Stomach (tissue), 4 donors: ENCODE measurements at regions not wholly inside any gene's neighbourhood (a gene's known extent, or its start where the extent isn't known, plus 50 kb on each side); places are given as distances from the start of the nearest gene placed in this dataset.

Source experiments
- CTCF ChIP-seq, 7 experiments: fragments of 450-650 bp in 4 of 7; fragments of 200-600 bp in 3 of 7; sonication (generic) in 3 of 7; IDR thresholded peaks; one replicate each; pipeline ENCODE4 v1.5.1; 2016 to 2019; ENCODE audit warnings: antibody characterized with exemption in 7 of 7, control low read depth in 2 of 7, mild to moderate bottlenecking in 1 of 7
- POLR2A ChIP-seq, 4 donors: fragments of 450-650 bp; IDR thresholded peaks; one replicate each; pipeline ENCODE4 v1.6.1; 2016; ENCODE audit warnings: antibody characterized with exemption in 4 of 4, control low read depth in 2 of 4, mild to moderate bottlenecking in 1 of 4, moderate library complexity in 1 of 4
- POLR2AphosphoS5 ChIP-seq, 3 donors: sonication (generic); formaldehyde crosslinking; IDR thresholded peaks; one replicate each; pipeline ENCODE4 v1.6.1; 2016; ENCODE audit warnings: antibody characterized with exemption in 3 of 3

- TF ChIP-seq POLR2A (IDR thresholded peaks at IDR 0.05) = no peak
- TF ChIP-seq CTCF (IDR thresholded peaks at IDR 0.05) = no peak
- TF ChIP-seq POLR2AphosphoS5 (IDR thresholded peaks at IDR 0.05) = no peak
These were observed 109.4 kb upstream of the PACRGL start for GRCh38 chr4:20590849-20591248.
